ENCODE measurements at regions not wholly inside any gene's neighbourhood (a gene's known extent, or its start where the extent isn't known, plus 50 kb on each side); places are given as distances from the start of the nearest gene placed in this dataset.
"Not testable (repeated sequence)": the region's sequence is repeated elsewhere in the genome, so short reads cannot be mapped to it uniquely, and the experiment has no call there.

DNA sequence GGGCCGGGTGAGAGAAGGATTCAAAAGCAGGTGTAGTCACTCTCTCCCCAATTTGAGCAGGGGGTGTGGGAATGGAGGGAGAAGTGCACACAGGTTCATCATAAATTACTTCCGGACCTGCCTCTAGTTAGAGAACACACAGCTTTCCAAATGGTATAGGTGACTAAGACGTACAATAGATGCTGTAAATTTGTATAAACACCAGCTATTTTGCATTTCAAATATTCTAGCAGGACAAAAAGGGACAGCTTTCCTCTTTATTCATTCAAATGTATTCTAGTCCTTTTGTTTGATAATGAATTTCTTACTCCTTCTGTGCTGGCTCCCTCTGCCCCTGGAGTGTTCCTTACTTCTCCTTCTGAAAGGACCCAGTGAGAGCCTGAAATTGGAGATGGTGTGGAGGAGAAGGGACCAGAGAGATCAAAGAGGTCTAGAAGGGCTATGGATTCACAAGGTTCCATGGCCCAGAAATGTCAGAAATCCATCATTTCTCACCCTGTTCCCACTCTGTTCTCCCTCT lies 53.2 kb upstream of the SH3BP4 start:
- Histone ChIP-seq H3K4me3 (ENCODE audit: low read depth, low read length) (no peak overlapping the region), H3K4me1 (ENCODE audit: control insufficient read depth, insufficient read depth, low read length, unreplicated experiment) (no peaks in the 10 kb centered on the region), H3K27ac (ENCODE audit: low read depth, low read length) (no peak overlapping the region), H3K36me3 (ENCODE audit: insufficient read depth, low read length) (no peaks in the 10 kb centered on the region), H3K27me3 (ENCODE audit: insufficient read depth, low read length) (no peaks in the 10 kb centered on the region), H2AFZ (ENCODE audit: low read length, unreplicated experiment) (no peak overlapping the region), H3K79me2 (ENCODE audit: control insufficient read depth, insufficient read depth, low read length, unreplicated experiment) (no peaks in the 10 kb centered on the region)

- H3K27ac ChIP-seq (ENCODE audit: low read depth, low read length); H3K4me1 ChIP-seq (ENCODE audit: control insufficient read depth, insufficient read depth, low read length, unreplicated experiment); H2AFZ ChIP-seq (ENCODE audit: low read length, unreplicated experiment); H3K36me3 ChIP-seq (ENCODE audit: insufficient read depth, low read length); H3K4me3 ChIP-seq (ENCODE audit: low read depth, low read length); H3K27me3 ChIP-seq (ENCODE audit: insufficient read depth, low read length); H3K79me2 ChIP-seq (ENCODE audit: control insufficient read depth, insufficient read depth, low read length, unreplicated experiment): not testable (repeated sequence)
Observed at GRCh38 chr2:234888442-234888841, 63.4 kb upstream of the SH3BP4 start.

DNA sequence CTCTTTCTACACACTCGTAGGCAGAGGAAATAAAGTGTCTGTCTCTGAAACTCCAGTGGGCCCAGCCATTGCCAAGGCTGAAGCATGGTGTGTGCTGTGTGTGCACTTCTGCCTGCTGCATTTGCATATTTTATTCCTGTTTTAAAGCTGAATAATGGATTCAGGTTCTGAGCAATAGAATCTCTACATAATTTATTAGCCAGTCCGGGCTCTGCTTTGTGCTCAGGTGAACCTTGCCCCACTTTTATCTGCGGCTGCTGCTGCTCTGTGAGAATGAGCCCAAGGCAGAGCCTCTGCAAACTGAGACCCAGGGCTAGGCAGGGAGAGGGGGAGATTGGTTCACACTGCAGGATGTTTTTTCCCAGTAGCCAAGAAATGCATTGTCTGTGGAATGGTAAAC lies 64.6 kb upstream of the SH3BP4 start:
- H3K79me2 ChIP-seq (ENCODE audit: control insufficient read depth, insufficient read depth, low read length, unreplicated experiment), result no peaks in the 10 kb centered on the region
- no peaks in the 10 kb centered on the region for H3K36me3 ChIP-seq (ENCODE audit: insufficient read depth, low read length)
- H3K4me1 ChIP-seq (ENCODE audit: control insufficient read depth, insufficient read depth, low read length, unreplicated experiment), result peaks cover 8% of the 10 kb centered on the region
- H3K27ac ChIP-seq (ENCODE audit: low read depth, low read length), result no peak overlapping the region
- H3K27me3 ChIP-seq (ENCODE audit: insufficient read depth, low read length), result no peaks in the 10 kb centered on the region
- no peak overlapping the region for H3K4me3 ChIP-seq (ENCODE audit: low read depth, low read length)
- no peak overlapping the region for H2AFZ ChIP-seq (ENCODE audit: low read length, unreplicated experiment)

GRCh38 chr2:234885886-234886285 lies 65.9 kb upstream of the SH3BP4 start:
- Histone ChIP-seq H3K27ac (ENCODE audit: low read depth, low read length) (no peak overlapping the region), H3K79me2 (ENCODE audit: control insufficient read depth, insufficient read depth, low read length, unreplicated experiment) (no peaks in the 10 kb centered on the region), H3K4me1 (ENCODE audit: control insufficient read depth, insufficient read depth, low read length, unreplicated experiment) (peaks cover 14% of the 10 kb centered on the region), H3K36me3 (ENCODE audit: insufficient read depth, low read length) (no peaks in the 10 kb centered on the region), H2AFZ (ENCODE audit: low read length, unreplicated experiment) (no peak overlapping the region), H3K27me3 (ENCODE audit: insufficient read depth, low read length) (no peaks in the 10 kb centered on the region), H3K4me3 (ENCODE audit: low read depth, low read length) (no peak overlapping the region)

DNA sequence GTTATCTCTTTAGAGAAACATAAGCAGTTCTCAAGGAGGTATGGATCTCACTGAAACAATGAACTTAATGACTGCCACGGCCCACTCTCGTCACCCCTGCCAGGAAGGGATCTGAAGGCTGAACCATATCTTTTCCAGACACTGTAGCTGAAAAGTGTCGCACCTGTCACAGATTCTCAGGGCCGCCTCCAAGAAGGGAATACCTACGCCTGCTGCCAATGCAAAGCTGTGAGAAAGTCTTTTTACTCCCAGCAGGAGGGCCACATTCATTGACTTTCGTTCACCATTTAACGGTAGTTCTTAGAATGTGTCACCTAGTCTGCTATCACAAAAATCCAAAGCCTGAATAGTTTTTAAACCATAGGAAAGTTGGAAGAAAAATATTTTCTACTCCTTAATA lies 66.7 kb upstream of the SH3BP4 start:
- no peaks in the 10 kb centered on the region for H3K27me3 ChIP-seq (ENCODE audit: insufficient read depth, low read length)

DNA sequence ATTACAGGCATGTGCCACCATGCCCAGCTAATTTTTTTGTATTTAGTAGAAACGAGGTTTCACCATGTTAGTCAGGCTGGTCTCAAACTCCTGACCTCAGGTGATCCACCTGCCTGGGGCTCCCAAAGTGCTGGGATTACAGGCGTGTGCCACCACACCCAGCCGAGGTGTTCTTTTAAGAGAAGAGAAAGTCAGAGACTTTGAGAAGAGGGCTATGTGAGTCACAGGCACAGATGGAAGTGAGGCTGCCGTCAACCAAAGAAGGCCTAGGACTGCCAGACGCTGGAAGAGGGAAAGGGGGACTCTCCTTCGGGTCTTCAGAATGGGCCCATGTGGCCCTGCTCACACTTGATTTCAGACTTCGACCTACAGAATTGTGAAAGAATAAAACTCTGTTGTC lies 67.2 kb upstream of the SH3BP4 start:
- Histone ChIP-seq H3K27ac (ENCODE audit: low read depth, low read length) (no peak overlapping the region), H3K36me3 (ENCODE audit: insufficient read depth, low read length) (no peaks in the 10 kb centered on the region), H3K4me3 (ENCODE audit: low read depth, low read length) (no peak overlapping the region), H3K27me3 (ENCODE audit: insufficient read depth, low read length) (no peaks in the 10 kb centered on the region), H3K4me1 (ENCODE audit: control insufficient read depth, insufficient read depth, low read length, unreplicated experiment) (peaks cover 27% of the 10 kb centered on the region), H3K79me2 (ENCODE audit: control insufficient read depth, insufficient read depth, low read length, unreplicated experiment) (no peaks in the 10 kb centered on the region), H2AFZ (ENCODE audit: low read length, unreplicated experiment) (no peak overlapping the region)

More for the DNA sequence above, 66.7 kb upstream of the SH3BP4 start:
- peaks cover 22% of the 10 kb centered on the region for H3K4me1 ChIP-seq (ENCODE audit: control insufficient read depth, insufficient read depth, low read length, unreplicated experiment)
- no peaks in the 10 kb centered on the region for H3K36me3 ChIP-seq (ENCODE audit: insufficient read depth, low read length)
- H3K27ac ChIP-seq (ENCODE audit: low read depth, low read length), result no peak overlapping the region
- H3K79me2 ChIP-seq (ENCODE audit: control insufficient read depth, insufficient read depth, low read length, unreplicated experiment), result no peaks in the 10 kb centered on the region
- no peak overlapping the region for H2AFZ ChIP-seq (ENCODE audit: low read length, unreplicated experiment)
- no peak overlapping the region for H3K4me3 ChIP-seq (ENCODE audit: low read depth, low read length)

GRCh38 chr2:234881413-234882241 lies 70.2 kb upstream of the SH3BP4 start:
- Histone ChIP-seq H3K4me1 (ENCODE audit: control insufficient read depth, insufficient read depth, low read length, unreplicated experiment) (peaks cover 24% of the 10 kb centered on the region), H2AFZ (ENCODE audit: low read length, unreplicated experiment) (peak overlapping the region; percentile 69), H3K27me3 (ENCODE audit: insufficient read depth, low read length) (no peaks in the 10 kb centered on the region), H3K4me3 (ENCODE audit: low read depth, low read length) (peak overlapping the region; percentile 68), H3K27ac (ENCODE audit: low read depth, low read length) (peak overlapping the region; percentile 72), H3K79me2 (ENCODE audit: control insufficient read depth, insufficient read depth, low read length, unreplicated experiment) (no peaks in the 10 kb centered on the region), H3K36me3 (ENCODE audit: insufficient read depth, low read length) (no peaks in the 10 kb centered on the region)

DNA sequence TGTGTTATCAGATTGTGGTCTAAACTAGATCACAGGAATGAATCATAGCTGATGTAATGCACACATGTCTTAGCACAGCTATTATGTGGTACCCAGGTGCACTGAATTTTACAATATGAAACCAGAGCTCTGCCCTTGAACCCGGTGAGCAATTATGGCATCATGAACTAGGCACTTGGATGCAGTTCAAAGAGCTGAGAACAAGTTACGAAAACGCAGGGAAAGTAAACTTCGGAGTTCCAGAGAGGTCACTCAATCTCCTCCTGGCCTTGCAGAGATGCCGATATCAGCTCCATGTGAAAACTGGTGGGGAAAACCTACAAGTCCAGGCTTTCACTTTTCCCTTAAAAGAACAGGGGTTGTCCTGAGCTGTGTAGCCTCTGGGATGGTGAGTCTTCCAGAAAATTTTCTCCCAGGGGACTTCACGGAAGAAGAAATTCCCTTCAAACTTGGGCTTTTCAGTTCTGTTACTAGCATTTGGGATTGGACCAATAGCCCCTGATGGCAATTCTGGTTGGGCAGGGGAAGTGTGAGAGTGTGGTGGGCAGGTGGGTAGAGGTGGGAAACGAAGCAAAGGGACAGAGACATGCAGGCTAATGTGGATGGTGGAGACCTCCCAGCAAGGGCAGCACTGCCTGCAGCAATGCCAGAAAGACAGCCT lies 71.1 kb upstream of the SH3BP4 start:
- peak overlapping the region; percentile 68 for H3K4me3 ChIP-seq (ENCODE audit: low read depth, low read length)

DNA sequence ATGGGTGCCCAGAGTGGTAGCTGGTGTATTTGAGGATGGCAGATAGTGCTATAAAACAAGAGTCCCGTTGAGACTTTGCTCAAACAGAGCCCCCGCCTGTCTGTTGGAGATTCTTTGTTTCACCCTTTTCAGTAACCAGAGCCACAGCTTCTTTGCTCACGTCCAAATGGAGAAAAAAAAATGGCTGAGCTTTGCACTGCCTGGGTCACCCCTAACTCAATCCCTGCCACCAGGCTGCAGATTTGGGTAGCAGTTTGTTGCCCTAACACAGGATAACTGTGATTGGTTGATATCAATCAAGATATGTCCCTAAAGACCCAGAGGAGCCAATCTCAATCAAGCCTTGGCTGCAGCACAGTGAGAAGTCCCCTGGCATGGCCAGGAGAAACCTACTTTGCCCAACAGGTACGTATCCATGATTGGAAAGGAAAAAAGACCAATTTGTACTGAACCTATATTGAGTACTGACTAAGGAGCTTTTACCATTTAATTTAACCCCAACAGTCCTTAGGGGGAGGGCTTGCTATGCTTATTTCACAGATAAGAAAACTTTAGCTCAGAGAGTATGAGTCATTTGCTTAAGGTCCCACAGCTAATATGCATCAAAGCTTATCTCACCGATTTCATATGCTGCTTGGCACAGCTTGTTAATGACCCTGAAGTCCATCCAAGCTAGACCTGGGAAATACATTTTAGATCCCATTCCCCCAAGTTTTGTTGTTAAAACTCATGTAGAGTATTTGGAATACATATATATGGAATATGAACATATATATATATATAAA lies 72.0 kb upstream of the SH3BP4 start:
- Histone ChIP-seq H3K27ac (ENCODE audit: low read depth, low read length) (peak overlapping the region; percentile 72), H3K4me1 (ENCODE audit: control insufficient read depth, insufficient read depth, low read length, unreplicated experiment) (peaks cover 24% of the 10 kb centered on the region), H3K4me3 (ENCODE audit: low read depth, low read length) (no peak overlapping the region)

More for the DNA sequence above, 71.1 kb upstream of the SH3BP4 start:
- no peaks in the 10 kb centered on the region for H3K27me3 ChIP-seq (ENCODE audit: insufficient read depth, low read length)
- no peaks in the 10 kb centered on the region for H3K36me3 ChIP-seq (ENCODE audit: insufficient read depth, low read length)
- H3K27ac ChIP-seq (ENCODE audit: low read depth, low read length), result peak overlapping the region; percentile 72
- H3K79me2 ChIP-seq (ENCODE audit: control insufficient read depth, insufficient read depth, low read length, unreplicated experiment), result no peaks in the 10 kb centered on the region
- peaks cover 24% of the 10 kb centered on the region for H3K4me1 ChIP-seq (ENCODE audit: control insufficient read depth, insufficient read depth, low read length, unreplicated experiment)
- H2AFZ ChIP-seq (ENCODE audit: low read length, unreplicated experiment), result peak overlapping the region; percentile 39

GRCh38 chr2:234876621-234877020 lies 75.2 kb upstream of the SH3BP4 start:
- not testable (repeated sequence) for H3K36me3 ChIP-seq (ENCODE audit: insufficient read depth, low read length); H3K27me3 ChIP-seq (ENCODE audit: insufficient read depth, low read length); H3K27ac ChIP-seq (ENCODE audit: low read depth, low read length); H3K4me3 ChIP-seq (ENCODE audit: low read depth, low read length); H3K79me2 ChIP-seq (ENCODE audit: control insufficient read depth, insufficient read depth, low read length, unreplicated experiment); H2AFZ ChIP-seq (ENCODE audit: low read length, unreplicated experiment)
- H3K4me1 ChIP-seq (ENCODE audit: control insufficient read depth, insufficient read depth, low read length, unreplicated experiment), result peaks cover 20% of the 10 kb centered on the region

More for the DNA sequence above, 72.0 kb upstream of the SH3BP4 start:
- H2AFZ ChIP-seq (ENCODE audit: low read length, unreplicated experiment), result no peak overlapping the region
- H3K27me3 ChIP-seq (ENCODE audit: insufficient read depth, low read length), result no peaks in the 10 kb centered on the region
- no peaks in the 10 kb centered on the region for H3K36me3 ChIP-seq (ENCODE audit: insufficient read depth, low read length)
- H3K79me2 ChIP-seq (ENCODE audit: control insufficient read depth, insufficient read depth, low read length, unreplicated experiment), result no peaks in the 10 kb centered on the region

All from ACC112 (cell line).